Activated CD8-positive, alpha-beta T cell treated with anti-CD3 and anti-CD28 coated beads, Interleukin-2, amount 10 ng/mL, durations not matched to agents 7 days and 5 days (primary cell): ENCODE measurements at regions not wholly inside any gene's neighbourhood (a gene's known extent, or its start where the extent isn't known, plus 50 kb on each side); places are given as distances from the start of the nearest gene placed in this dataset.

Experiments
- ATAC-seq: fragments of 150-1000 bp; cut with Tn5 transposase; one replicate; pipeline ENCODE4 v1.10.0; 2021; ENCODE audit warnings: moderate library complexity
- CTCF ChIA-PET: fragments of 350-600 bp; sonication (Branson Sonifier 250); formaldehyde crosslinking; loops from one replicate; lab custom pipeline; 2021; ENCODE audit warnings: antibody characterized with exemption; lab: Charles Lee
- POLR2A ChIA-PET: fragments of 350-600 bp; sonication (Branson Sonifier 250); formaldehyde crosslinking; loops from one replicate; lab custom pipeline; 2021; ENCODE audit warnings: antibody characterized with exemption; lab: Charles Lee
- DNase-seq: peaks from one replicate; pipeline ENCODE4 v3.0.0-alpha.2; 2020
- H3K27ac Mint-ChIP-seq: one replicate; pipeline ENCODE4 v1.8.0; 2021; ENCODE audit warnings: mild to moderate bottlenecking, mixed read lengths
- H3K27me3 Mint-ChIP-seq: one replicate; pipeline ENCODE4 v1.8.0; 2021; ENCODE audit warnings: low read depth, mixed read lengths
- H3K36me3 Mint-ChIP-seq: one replicate; pipeline ENCODE4 v1.8.0; 2021; ENCODE audit warnings: low read depth, mixed read lengths
- H3K4me1 Mint-ChIP-seq: one replicate; pipeline ENCODE4 v1.8.0; 2021; ENCODE audit warnings: low read depth, mixed read lengths
- H3K4me3 Mint-ChIP-seq: one replicate; pipeline ENCODE4 v1.8.0; 2021; ENCODE audit warnings: mild to moderate bottlenecking, mixed read lengths
- H3K9me3 Mint-ChIP-seq: one replicate; pipeline ENCODE4 v1.8.0; 2022; ENCODE audit warnings: mixed read lengths; ENCODE audit not compliant: insufficient read depth

- DNase-seq (no peak), ATAC-seq (no peak)
- Mint-ChIP-seq H3K4me1 (no peaks in the 10 kb centered on the region), H3K27ac (no peak overlapping the region), H3K4me3 (no peak overlapping the region), H3K9me3 (no peaks in the 10 kb centered on the region), H3K27me3 (no peaks in the 10 kb centered on the region), H3K36me3 (no peaks in the 10 kb centered on the region)
- ChIA-PET POLR2A (no interaction called here), CTCF (no interaction called here)
Measured at GRCh38 chr13:47241446-47241845, 344.6 kb upstream of the HTR2A start.

GRCh38 chr13:47239025-47239424 lies 342.2 kb upstream of the HTR2A start:
- ChIA-PET CTCF (no interaction called here), POLR2A (no interaction called here)
- no peak overlapping the region for H3K27ac Mint-ChIP-seq

GRCh38 chr13:47237571-47237970 lies 340.7 kb upstream of the HTR2A start:
- no peak overlapping the region for H3K4me3 Mint-ChIP-seq
- no peaks in the 10 kb centered on the region for H3K9me3 Mint-ChIP-seq
- no peaks in the 10 kb centered on the region for H3K27me3 Mint-ChIP-seq
- no peak for DNase-seq
- H3K27ac Mint-ChIP-seq = no peak overlapping the region
- ChIA-PET CTCF (no interaction called here), POLR2A (no interaction called here)
- H3K4me1 Mint-ChIP-seq = no peaks in the 10 kb centered on the region
- no peak for ATAC-seq
- no peaks in the 10 kb centered on the region for H3K36me3 Mint-ChIP-seq

More at GRCh38 chr13:47239025-47239424, 342.2 kb upstream of the HTR2A start:
- Mint-ChIP-seq H3K4me3 (no peak overlapping the region), H3K36me3 (no peaks in the 10 kb centered on the region), H3K9me3 (no peaks in the 10 kb centered on the region), H3K27me3 (no peaks in the 10 kb centered on the region), H3K4me1 (no peaks in the 10 kb centered on the region)
- ATAC-seq (no peak), DNase-seq (no peak)

GRCh38 chr13:47233734-47234133 lies 336.9 kb upstream of the HTR2A start:
- ATAC-seq = no peak
- H3K9me3 Mint-ChIP-seq = peaks cover 10% of the 10 kb centered on the region
- no peaks in the 10 kb centered on the region for H3K4me1 Mint-ChIP-seq
- no peaks in the 10 kb centered on the region for H3K27me3 Mint-ChIP-seq
- no peak overlapping the region for H3K27ac Mint-ChIP-seq
- ChIA-PET POLR2A (no interaction called here), CTCF (no interaction called here)
- no peak overlapping the region for H3K4me3 Mint-ChIP-seq
- no peak for DNase-seq
- no peaks in the 10 kb centered on the region for H3K36me3 Mint-ChIP-seq

- no peak overlapping the region for H3K27ac Mint-ChIP-seq
- ChIA-PET CTCF (no interaction called here), POLR2A (no interaction called here)
- DNase-seq = no peak
- H3K9me3 Mint-ChIP-seq = peaks cover 10% of the 10 kb centered on the region
- no peak for ATAC-seq
- H3K36me3 Mint-ChIP-seq = no peaks in the 10 kb centered on the region
- H3K4me3 Mint-ChIP-seq = no peak overlapping the region
- H3K27me3 Mint-ChIP-seq = no peaks in the 10 kb centered on the region
- no peaks in the 10 kb centered on the region for H3K4me1 Mint-ChIP-seq
Measured at GRCh38 chr13:47232516-47232915, 335.7 kb upstream of the HTR2A start.

GRCh38 chr13:47230155-47230554 lies 333.3 kb upstream of the HTR2A start:
- H3K36me3 Mint-ChIP-seq = no peaks in the 10 kb centered on the region
- H3K4me1 Mint-ChIP-seq = no peaks in the 10 kb centered on the region
- ATAC-seq = no peak
- peaks cover 10% of the 10 kb centered on the region for H3K9me3 Mint-ChIP-seq
- no peak for DNase-seq
- CTCF ChIA-PET = no interaction called here
- H3K4me3 Mint-ChIP-seq = no peak overlapping the region
- POLR2A ChIA-PET = no interaction called here
- no peaks in the 10 kb centered on the region for H3K27me3 Mint-ChIP-seq
- H3K27ac Mint-ChIP-seq = no peak overlapping the region

- ATAC-seq (no peak), DNase-seq (no peak)
- ChIA-PET POLR2A (no interaction called here), CTCF (no interaction called here)
- Mint-ChIP-seq H3K4me1 (no peaks in the 10 kb centered on the region), H3K4me3 (no peak overlapping the region), H3K36me3 (no peaks in the 10 kb centered on the region), H3K27me3 (no peaks in the 10 kb centered on the region), H3K27ac (no peak overlapping the region), H3K9me3 (peaks cover 10% of the 10 kb centered on the region)
Measured at GRCh38 chr13:47226516-47226915, 329.7 kb upstream of the HTR2A start.

GRCh38 chr13:47220453-47221140 lies 323.7 kb upstream of the HTR2A start:
- POLR2A ChIA-PET = no interaction called here
- H3K4me1 Mint-ChIP-seq = no peaks in the 10 kb centered on the region
- H3K27me3 Mint-ChIP-seq = no peaks in the 10 kb centered on the region
- no peak overlapping the region for H3K27ac Mint-ChIP-seq
- no peaks in the 10 kb centered on the region for H3K9me3 Mint-ChIP-seq
- CTCF ChIA-PET = no interaction called here
- DNase-seq (no peak), ATAC-seq (no peak)
- no peak overlapping the region for H3K4me3 Mint-ChIP-seq
- no peaks in the 10 kb centered on the region for H3K36me3 Mint-ChIP-seq

GRCh38 chr13:47218611-47219010 lies 321.8 kb upstream of the HTR2A start:
- POLR2A ChIA-PET = no interaction called here
- CTCF ChIA-PET = no interaction called here
- no peak for ATAC-seq
- Mint-ChIP-seq H3K4me3 (no peak overlapping the region), H3K9me3 (no peaks in the 10 kb centered on the region), H3K27me3 (no peaks in the 10 kb centered on the region), H3K27ac (no peak overlapping the region), H3K4me1 (no peaks in the 10 kb centered on the region), H3K36me3 (no peaks in the 10 kb centered on the region)
- DNase-seq = no peak

- H3K36me3 Mint-ChIP-seq = no peaks in the 10 kb centered on the region
- H3K4me3 Mint-ChIP-seq = no peak overlapping the region
- no peak for ATAC-seq
- DNase-seq = no peak
- no peaks in the 10 kb centered on the region for H3K27me3 Mint-ChIP-seq
- POLR2A ChIA-PET = no interaction called here
- no peaks in the 10 kb centered on the region for H3K4me1 Mint-ChIP-seq
- H3K27ac Mint-ChIP-seq = no peak overlapping the region
- no peaks in the 10 kb centered on the region for H3K9me3 Mint-ChIP-seq
- CTCF ChIA-PET = no interaction called here
Measured at GRCh38 chr13:47216176-47216822, 319.4 kb upstream of the HTR2A start.

- Mint-ChIP-seq H3K27me3 (no peaks in the 10 kb centered on the region), H3K4me1 (no peaks in the 10 kb centered on the region), H3K36me3 (no peaks in the 10 kb centered on the region), H3K9me3 (no peaks in the 10 kb centered on the region), H3K27ac (no peak overlapping the region), H3K4me3 (no peak overlapping the region)
- CTCF ChIA-PET = no interaction called here
- POLR2A ChIA-PET = no interaction called here
- DNase-seq (no peak), ATAC-seq (no peak)
Measured at GRCh38 chr13:47215736-47216135, 318.9 kb upstream of the HTR2A start.

GRCh38 chr13:47213047-47213446 lies 316.2 kb upstream of the HTR2A start:
- ChIA-PET CTCF (no interaction called here), POLR2A (no interaction called here)
- H3K36me3 Mint-ChIP-seq = no peaks in the 10 kb centered on the region
- no peaks in the 10 kb centered on the region for H3K27me3 Mint-ChIP-seq
- H3K27ac Mint-ChIP-seq = no peak overlapping the region
- ATAC-seq = no peak
- H3K4me1 Mint-ChIP-seq = no peaks in the 10 kb centered on the region
- DNase-seq = no peak
- H3K4me3 Mint-ChIP-seq = no peak overlapping the region
- no peaks in the 10 kb centered on the region for H3K9me3 Mint-ChIP-seq

GRCh38 chr13:47211106-47211505 lies 314.3 kb upstream of the HTR2A start:
- no peaks in the 10 kb centered on the region for H3K36me3 Mint-ChIP-seq
- no peaks in the 10 kb centered on the region for H3K27me3 Mint-ChIP-seq
- no peaks in the 10 kb centered on the region for H3K4me1 Mint-ChIP-seq
- ATAC-seq = no peak
- H3K27ac Mint-ChIP-seq = no peak overlapping the region
- DNase-seq = no peak
- no peaks in the 10 kb centered on the region for H3K9me3 Mint-ChIP-seq
- POLR2A ChIA-PET = no interaction called here
- CTCF ChIA-PET = no interaction called here
- no peak overlapping the region for H3K4me3 Mint-ChIP-seq
